ENCODE measurements at regions not wholly inside any gene's neighbourhood (a gene's known extent, or its start where the extent isn't known, plus 50 kb on each side); places are given as distances from the start of the nearest gene placed in this dataset.

DNA sequence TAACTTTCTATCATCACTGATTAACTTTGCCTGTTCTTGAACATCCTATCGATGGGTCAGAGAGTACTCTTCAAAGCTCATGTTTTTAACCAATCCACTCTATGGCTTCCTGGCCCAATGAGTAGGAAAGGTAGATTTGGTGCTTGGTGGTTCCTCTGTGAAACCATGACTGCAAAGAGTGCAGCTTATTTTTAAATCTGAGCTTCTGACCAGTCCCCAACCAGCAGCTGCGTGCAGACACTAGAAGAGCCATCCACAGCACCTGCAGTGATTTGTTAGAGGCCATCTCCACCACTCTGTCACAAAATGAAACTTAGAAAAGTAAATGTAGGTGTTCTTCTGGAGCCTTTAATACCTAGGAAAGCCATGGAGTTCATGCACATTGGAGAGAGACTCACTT lies 107.3 kb upstream of the WWC1 start:
- DNase-seq (ENCODE audit: low read depth in 2 of 2, low spot score in 1 of 2), result no peak

- DNase-seq (ENCODE audit: low read depth in 2 of 2, low spot score in 1 of 2), result no peak
These were observed 105.0 kb upstream of the WWC1 start for GRCh38 chr5:168186289-168187074.

DNA sequence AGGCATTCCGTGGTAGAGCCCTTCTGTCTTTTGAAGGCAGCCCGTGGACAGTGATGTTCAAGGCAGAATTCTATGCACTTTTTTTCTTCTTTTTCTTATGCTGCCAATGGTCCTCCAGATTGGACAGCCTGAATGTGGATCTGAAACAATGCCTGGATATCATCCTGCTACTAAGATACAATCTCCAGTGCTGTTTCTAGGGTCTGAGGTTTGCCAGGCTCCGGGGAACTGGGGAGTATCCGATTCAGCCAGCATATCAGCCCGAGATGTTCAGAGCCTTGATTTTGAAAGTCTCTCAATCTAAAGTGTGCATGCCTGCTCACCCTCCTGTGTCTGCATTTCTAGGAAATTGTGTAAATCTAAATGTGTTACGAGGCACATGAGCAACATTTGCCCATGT lies 103.8 kb upstream of the WWC1 start:
- no peak for DNase-seq (ENCODE audit: low read depth in 2 of 2, low spot score in 1 of 2)

DNA sequence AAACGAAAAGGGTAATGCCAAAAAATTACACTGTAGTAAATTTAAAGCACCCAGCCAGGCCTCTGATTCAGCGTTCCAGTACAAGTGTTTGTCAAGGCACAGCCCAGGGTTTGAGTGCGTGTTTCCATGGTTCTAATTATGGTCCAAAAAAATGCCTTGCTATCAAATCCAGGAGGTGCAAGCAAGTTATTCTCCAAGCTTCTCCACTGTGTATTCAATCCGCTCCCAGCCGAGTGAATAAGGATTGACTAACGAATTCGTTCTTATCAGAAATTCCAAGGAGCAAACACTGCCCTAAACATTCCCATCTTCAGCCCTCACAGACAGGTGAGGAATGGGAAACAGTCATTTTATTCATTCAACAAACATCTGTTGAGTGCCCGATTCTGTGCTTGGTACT lies 103.3 kb upstream of the WWC1 start:
- no peak for DNase-seq (ENCODE audit: low read depth in 2 of 2, low spot score in 1 of 2)

DNA sequence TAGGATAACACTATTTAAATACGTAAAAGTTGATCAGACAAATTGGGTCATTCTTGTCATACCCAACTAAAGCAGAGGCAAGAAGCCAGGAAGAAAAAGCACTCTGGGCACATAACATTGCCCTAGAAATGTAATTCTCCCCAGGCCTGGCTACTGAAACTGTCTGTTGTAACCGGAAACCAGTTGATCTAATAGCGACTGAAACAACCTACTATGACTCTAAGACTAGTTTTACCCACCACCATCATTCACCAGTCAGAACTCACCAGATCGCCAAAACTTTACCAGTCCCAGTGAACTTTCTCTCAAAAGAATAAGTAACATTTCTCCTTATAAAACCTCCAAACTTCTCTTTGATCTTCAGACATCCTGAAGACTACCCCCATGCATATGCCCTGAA lies 99.3 kb upstream of the WWC1 start:
- no peak for DNase-seq (ENCODE audit: low read depth in 2 of 2, low spot score in 1 of 2)

DNA sequence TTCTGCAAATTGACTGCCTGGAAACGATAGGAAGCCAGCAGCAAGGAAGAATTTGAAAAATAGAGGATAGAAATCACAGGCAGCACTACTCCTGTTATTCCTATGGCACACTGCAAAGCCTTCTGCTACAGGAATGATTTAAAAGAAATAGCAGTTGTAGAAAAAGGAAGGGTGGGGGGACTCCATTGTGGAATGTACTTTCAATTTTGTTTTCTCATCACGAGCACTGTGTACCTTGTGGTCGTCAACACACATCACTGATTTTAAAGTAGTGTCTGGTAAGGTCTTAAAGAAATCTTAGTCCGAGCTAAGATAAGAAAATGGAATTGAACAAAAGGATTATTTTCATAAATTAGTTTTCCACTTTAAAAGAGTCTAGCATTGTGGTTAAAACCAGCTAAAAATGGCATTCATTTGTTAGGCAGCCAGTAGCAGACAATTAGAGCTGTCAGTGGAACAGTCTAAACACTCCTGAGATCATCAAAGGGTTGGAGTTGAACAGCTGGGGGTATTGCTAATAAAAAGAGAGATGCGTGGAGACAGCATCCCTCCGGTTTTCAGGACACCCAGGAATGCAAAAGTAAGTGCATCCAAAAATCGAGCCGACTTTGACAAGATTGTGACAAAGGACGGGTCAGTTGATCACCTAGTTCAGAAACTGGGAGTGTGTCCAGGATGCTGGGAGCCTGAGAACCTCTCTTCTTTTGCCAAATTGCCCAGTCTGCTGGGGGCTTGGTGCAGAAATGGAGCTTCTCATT lies 97.8 kb upstream of the WWC1 start:
- DNase-seq (ENCODE audit: low read depth in 2 of 2, low spot score in 1 of 2), result no peak

GRCh38 chr5:168195110-168195509 lies 96.3 kb upstream of the WWC1 start:
- DNase-seq (ENCODE audit: low read depth in 2 of 2, low spot score in 1 of 2), result no peak

DNA sequence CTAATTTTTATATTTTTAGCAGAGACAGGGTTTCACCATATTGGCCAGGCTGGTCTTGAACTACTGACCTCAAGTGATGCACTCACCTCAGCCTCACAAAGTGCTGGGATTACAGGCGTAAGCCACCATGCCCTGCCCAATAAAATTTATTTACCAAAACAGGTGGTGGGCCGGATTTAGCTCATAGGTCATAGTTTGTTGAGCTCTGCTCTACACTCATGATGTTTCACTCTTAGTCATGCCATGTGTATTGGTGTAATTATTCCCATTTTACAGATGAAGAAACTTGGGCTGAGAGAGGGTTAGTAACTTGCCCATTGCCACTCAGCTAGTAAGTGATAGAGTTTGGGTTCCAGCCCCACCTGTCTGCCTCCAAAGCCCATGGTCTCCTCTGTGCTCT lies 93.1 kb upstream of the WWC1 start:
- no peak for DNase-seq (ENCODE audit: low read depth in 2 of 2, low spot score in 1 of 2)

- DNase-seq (ENCODE audit: low read depth in 2 of 2, low spot score in 1 of 2), result no peak
These were observed 88.4 kb upstream of the WWC1 start for GRCh38 chr5:168202996-168203395.

- DNase-seq (ENCODE audit: low read depth in 2 of 2, low spot score in 1 of 2), result no peak
These were observed 87.3 kb upstream of the WWC1 start for GRCh38 chr5:168204165-168204564.

- no peak for DNase-seq (ENCODE audit: low read depth in 2 of 2, low spot score in 1 of 2)
These were observed 83.9 kb upstream of the WWC1 start for GRCh38 chr5:168207450-168208029.

GRCh38 chr5:168209244-168209995 lies 82.0 kb upstream of the WWC1 start:
- DNase-seq (ENCODE audit: low read depth in 2 of 2, low spot score in 1 of 2), result no peak

DNA sequence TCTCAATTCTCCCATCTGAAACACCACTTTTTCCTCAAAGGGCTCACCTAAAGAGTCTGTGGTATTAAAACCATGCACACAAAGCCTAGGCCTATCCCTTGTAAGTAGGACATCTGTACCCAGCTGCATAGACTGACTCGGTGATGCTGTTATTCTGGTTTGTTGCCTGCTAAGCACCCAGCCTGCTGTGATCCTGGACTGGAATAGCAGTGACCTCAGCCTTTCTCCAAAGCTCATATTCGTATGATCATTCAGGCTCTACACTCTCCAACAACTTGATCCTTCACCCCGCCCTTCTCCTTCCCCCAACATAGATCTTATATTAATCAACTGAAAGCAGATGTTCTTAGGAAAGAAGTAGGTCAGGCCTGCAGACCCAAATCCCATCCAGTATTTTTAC lies 81.4 kb upstream of the WWC1 start:
- DNase-seq (ENCODE audit: low read depth in 2 of 2, low spot score in 1 of 2), result no peak

GRCh38 chr5:168211245-168211644 lies 80.2 kb upstream of the WWC1 start:
- DNase-seq (ENCODE audit: low read depth in 2 of 2, low spot score in 1 of 2), result no peak

GRCh38 chr5:168211936-168212335 lies 79.5 kb upstream of the WWC1 start:
- no peak for DNase-seq (ENCODE audit: low read depth in 2 of 2, low spot score in 1 of 2)

DNA sequence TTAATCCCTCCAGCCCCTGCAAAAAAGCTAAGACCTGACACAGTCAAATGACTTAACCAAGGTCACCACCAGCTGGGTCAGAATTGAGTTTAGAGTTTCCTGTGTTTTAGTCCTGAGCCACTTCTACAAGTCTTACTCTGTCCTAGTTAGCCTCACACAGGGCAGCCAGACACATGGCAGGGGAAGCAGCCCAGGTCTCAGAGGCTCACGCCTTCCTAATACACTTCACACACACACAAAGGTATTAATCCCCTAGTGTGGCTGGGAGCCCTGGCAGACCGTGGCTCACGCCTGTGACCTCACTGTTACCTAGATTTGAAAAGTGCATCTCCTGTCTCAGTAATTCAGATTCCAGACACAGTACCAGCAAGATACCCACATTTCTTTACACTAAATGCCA lies 77.4 kb upstream of the WWC1 start:
- no peak for DNase-seq (ENCODE audit: low read depth in 2 of 2, low spot score in 1 of 2)

- no peak for DNase-seq (ENCODE audit: low read depth in 2 of 2, low spot score in 1 of 2)
These were observed 76.6 kb upstream of the WWC1 start for GRCh38 chr5:168214886-168215285.

- no peak for DNase-seq (ENCODE audit: low read depth in 2 of 2, low spot score in 1 of 2)
These were observed 75.8 kb upstream of the WWC1 start for GRCh38 chr5:168215646-168216045.

DNA sequence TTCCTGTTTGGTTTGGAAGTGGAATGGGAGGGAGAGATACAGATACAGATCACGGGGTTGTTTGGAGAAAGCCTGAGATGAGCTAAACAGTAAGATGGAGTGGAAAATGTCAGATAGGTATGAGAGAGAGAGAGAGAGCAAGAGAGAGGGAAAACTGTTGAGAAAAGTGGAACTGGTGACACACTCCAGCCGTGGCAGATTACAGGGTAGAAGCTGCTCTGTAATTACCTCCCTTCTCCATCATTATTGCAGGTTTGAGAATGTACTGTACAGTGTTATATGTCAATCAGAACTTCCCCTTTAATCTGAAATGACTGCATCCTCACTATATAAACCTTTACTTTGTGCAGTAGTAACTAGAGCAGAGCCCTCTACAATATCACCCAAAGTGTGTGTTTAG lies 74.5 kb upstream of the WWC1 start:
- DNase-seq (ENCODE audit: low read depth in 2 of 2, low spot score in 1 of 2), result no peak

DNA sequence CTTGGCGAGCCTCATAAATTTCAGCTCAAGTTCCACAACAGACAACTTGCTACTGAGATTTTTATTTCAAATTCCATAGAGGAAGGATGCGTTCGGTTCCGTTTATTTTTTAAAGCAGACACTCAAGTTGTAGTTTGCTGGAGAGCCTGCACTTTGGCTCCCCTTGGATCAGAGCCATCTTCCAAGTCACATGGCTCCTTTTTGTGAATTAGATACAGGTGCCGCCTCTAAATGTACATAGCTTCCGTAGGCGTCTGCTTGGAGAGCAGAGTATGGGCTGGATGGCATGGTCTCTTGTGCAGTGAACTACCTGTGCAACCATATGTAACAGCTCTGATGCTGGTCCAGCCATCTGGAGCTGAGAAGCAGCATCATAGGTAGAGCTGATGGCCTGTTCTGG lies 73.9 kb upstream of the WWC1 start:
- DNase-seq (ENCODE audit: low read depth in 2 of 2, low spot score in 1 of 2), result no peak

DNA sequence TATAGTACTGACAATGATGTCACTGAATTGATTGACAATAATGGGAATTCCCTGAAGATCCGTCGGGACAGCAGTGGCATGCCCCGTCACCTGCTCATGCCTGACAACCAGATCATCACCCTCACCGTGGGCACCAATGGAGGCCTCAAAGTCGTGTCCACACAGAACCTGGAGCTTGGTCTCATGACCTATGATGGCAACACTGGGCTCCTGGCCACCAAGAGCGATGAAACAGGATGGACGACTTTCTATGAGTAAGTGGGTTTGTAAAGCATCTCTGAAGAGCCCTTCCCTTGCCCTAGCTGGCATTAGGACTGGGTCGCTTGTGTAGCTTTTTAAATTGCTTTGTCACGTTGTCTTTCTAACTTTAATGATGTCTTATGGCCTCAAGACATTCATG lies 72.7 kb upstream of the WWC1 start:
- no peak for DNase-seq (ENCODE audit: low read depth in 2 of 2, low spot score in 1 of 2)

Data from stimulated activated CD8-positive, alpha-beta memory T cell treated with anti-CD3 and anti-CD28 coated beads, Interleukin-4, amount 100 ng/mL, for 1 hour (primary cell).